GM12878 (cell line): ENCODE measurements at regions not wholly inside any gene's neighbourhood (a gene's known extent, or its start where the extent isn't known, plus 50 kb on each side); places are given as distances from the start of the nearest gene placed in this dataset.

Source experiments
- ATAC-seq: fragments of 200-7000 bp; cut with Tn5 transposase; 3 replicates; pipeline ENCODE4 v1.9.1; 2020; ENCODE audit warnings: mild to moderate bottlenecking, moderate library complexity
- BruUV-seq: library from RNA; stranded (reverse); fragments of 400-500 nt; replicated peaks from 2 replicates; lab custom pipeline; 2021; lab: Mats Ljungman, UMichigan
- CTCF ChIA-PET: fragments of 300-600 bp; sonication (Branson Sonifier 250); formaldehyde crosslinking; extraction: SDS; loops from one replicate; lab custom pipeline; 2021; ENCODE audit warnings: inconsistent platforms; lab: Yijun Ruan, JAX
- POLR2A ChIA-PET: fragments of 350-600 bp; formaldehyde crosslinking; extraction: SDS; loops from one replicate; lab custom pipeline; 2021; ENCODE audit warnings: inconsistent platforms; lab: Charles Lee
- RAD21 ChIA-PET: fragments of 300-600 bp; sonication (Branson Sonifier 250); formaldehyde crosslinking; loops from one replicate; lab custom pipeline; 2023; ENCODE audit warnings: antibody characterized with exemption; ENCODE audit not compliant: unreplicated experiment; lab: Charles Lee
- SMC1A ChIA-PET: fragments of 300-600 bp; sonication (Branson Sonifier 250); formaldehyde crosslinking; loops from one replicate; lab custom pipeline; 2023; ENCODE audit not compliant: unreplicated experiment, uncharacterized antibody; lab: Charles Lee
- DNase-seq: peaks from one replicate; pipeline ENCODE4 v3.0.0-alpha.2; 2011; ENCODE audit warnings: low read depth, low spot score
- FAIRE-seq: peaks from 3 replicates; lab custom pipeline; 2011; peaks lifted over from hg19 to GRCh38; lab: Jason Lieb, UNC
- H2AFZ ChIP-seq: 2 replicates; pipeline ENCODE4 v1.6.0; 2011; ENCODE audit warnings: low read depth, low read length, control low read depth; ENCODE audit not compliant: control insufficient read depth
- H3K27ac ChIP-seq: 2 replicates; pipeline ENCODE4 v1.5.1; 2011; ENCODE audit warnings: control low read depth; ENCODE audit not compliant: control insufficient read depth, insufficient read depth
- H3K27me3 ChIP-seq, 2 experiments: replicated peaks in 1 of 2; 2 replicates each; pipeline versions ENCODE4 v1.6.0 to v1.6.1; 2011; ENCODE audit warnings: low read length in 1 of 2; ENCODE audit not compliant: control insufficient read depth in 2 of 2, insufficient read depth in 2 of 2
- H3K36me3 ChIP-seq, 2 experiments: 2 replicates each; pipeline ENCODE4 v1.5.1; 2011; ENCODE audit warnings: low read length in 1 of 2; ENCODE audit not compliant: control insufficient read depth in 2 of 2, insufficient read depth in 2 of 2
- H3K4me1 ChIP-seq: 2 replicates; pipeline ENCODE4 v1.6.1; 2011; ENCODE audit warnings: mild to moderate bottlenecking, low read length, moderate library complexity, mixed read lengths; ENCODE audit not compliant: control insufficient read depth, insufficient read depth
- H3K4me2 ChIP-seq: 2 replicates; pipeline ENCODE4 v1.6.0; 2011; ENCODE audit warnings: control low read depth; ENCODE audit not compliant: control insufficient read depth, insufficient read depth
- H3K4me3 ChIP-seq: fragments of 200-600 bp; sonication (generic); 2 replicates; pipeline ENCODE4 v1.5.1; 2016
- H3K79me2 ChIP-seq: 2 replicates; pipeline ENCODE4 v1.6.0; 2011; ENCODE audit warnings: low read length; ENCODE audit not compliant: control insufficient read depth, insufficient read depth
- H3K9ac ChIP-seq: 2 replicates; pipeline ENCODE4 v1.8.0; 2011; ENCODE audit warnings: low read length, control low read depth, mixed read lengths; ENCODE audit not compliant: control insufficient read depth, insufficient read depth
- H3K9me3 ChIP-seq: replicated peaks from 3 replicates; pipeline ENCODE4 v1.5.1; 2011; ENCODE audit warnings: mild to moderate bottlenecking, low read length; ENCODE audit not compliant: control insufficient read depth, insufficient read depth
- H4K20me1 ChIP-seq: 2 replicates; pipeline ENCODE4 v1.6.0; 2011; ENCODE audit not compliant: control insufficient read depth, insufficient read depth
- BCL3 ChIP-seq: IDR thresholded peaks from 2 replicates; pipeline ENCODE4 v1.6.1; 2011; ENCODE audit warnings: borderline replicate concordance, low read depth, mild to moderate bottlenecking, moderate library complexity, low read length; ENCODE audit not compliant: insufficient read depth, poor library complexity, severe bottlenecking
- CHD1 ChIP-seq: IDR thresholded peaks from 2 replicates; pipeline ENCODE4 v1.6.1; 2012; ENCODE audit warnings: low read depth, low read length, improper control_type of control experiment
- E2F8 ChIP-seq: fragments of 450-650 bp; IDR thresholded peaks from 2 replicates; pipeline ENCODE4 v1.6.1; 2018; ENCODE audit warnings: mild to moderate bottlenecking, low read depth, moderate library complexity; ENCODE audit not compliant: partially characterized antibody
- EP300 ChIP-seq, 2 experiments: fragments of 150-350 bp in 1 of 2; IDR thresholded peaks; 2 replicates each; pipeline ENCODE4 v1.6.1; 2011 to 2012; ENCODE audit warnings: low read depth in 2 of 2, low read length in 2 of 2, borderline replicate concordance in 1 of 2, improper control_type of control experiment in 1 of 2, inconsistent platforms in 1 of 2; ENCODE audit not compliant: control insufficient read depth in 1 of 2
- IKZF1 ChIP-seq: fragments of 450-650 bp; conservative IDR thresholded peaks from 2 replicates; pipeline ENCODE4 v1.6.1; 2017; ENCODE audit warnings: antibody characterized with exemption, mild to moderate bottlenecking
- KDM1A ChIP-seq: fragments of 200-600 bp; sonication (generic); IDR thresholded peaks from 2 replicates; pipeline ENCODE4 v1.6.1; 2016; ENCODE audit warnings: borderline replicate concordance
- PML ChIP-seq: IDR thresholded peaks from 2 replicates; pipeline ENCODE4 v1.6.1; 2012; ENCODE audit warnings: low read length, inconsistent platforms
- POLR2AphosphoS2 ChIP-seq: IDR thresholded peaks from 2 replicates; pipeline ENCODE4 v1.6.1; 2011; ENCODE audit warnings: low read depth, mild to moderate bottlenecking, low read length, improper control_type of control experiment, moderate library complexity
- SMAD5 ChIP-seq: IDR thresholded peaks from 2 replicates; pipeline ENCODE4 v1.6.1; 2016; ENCODE audit warnings: antibody characterized with exemption, low read depth
- ZZZ3 ChIP-seq: IDR thresholded peaks from 2 replicates; pipeline ENCODE4 v1.6.1; 2011; ENCODE audit warnings: low read depth; ENCODE audit not compliant: control insufficient read depth, insufficient read length
- WGBS: methylation state at CpG from one replicate; pipeline ENCODE4 v1.1.6; 2016; ENCODE audit warnings: low lambda C conversion rate; ENCODE audit not compliant: insufficient replicate concordance, insufficient coverage; ENCODE audit errors: missing lambda C conversion rate; 5-methylcytosine and 5-hydroxymethylcytosine counted together
- in situ Hi-C: fragments of 300-500 bp; cut with MboI; formaldehyde crosslinking; loops from 9 replicates; pipeline ENCODE4 v1.14.3; 2018; ENCODE audit warnings: mixed read lengths
- intact Hi-C: fragments of 100-400 bp; cut with micrococcal nuclease; formaldehyde crosslinking; loops from one replicate; pipeline ENCODE4 v1.14.2; 2022; ENCODE audit not compliant: unreplicated experiment
- TF ChIP-seq, protein P1 (sequence below): fragments of 450-650 bp; IDR thresholded peaks from 2 replicates; pipeline ENCODE4 v1.6.1; 2016; ENCODE audit warnings: mild to moderate bottlenecking
- TF ChIP-seq, protein P2 (sequence below): fragments of 450-650 bp; formaldehyde crosslinking; IDR thresholded peaks from 2 replicates; pipeline ENCODE4 v1.5.0; 2022; ENCODE audit warnings: mild to moderate bottlenecking, missing genetic modification characterization

- Histone ChIP-seq H3K79me2 (no peaks in the 10 kb centered on the region), H3K4me3 (no peak overlapping the region), H3K4me1 (no peaks in the 10 kb centered on the region), H2AFZ (no peak overlapping the region), H3K27me3 (no peaks in the 10 kb centered on the region), H3K9me3 (no peaks in the 10 kb centered on the region), H4K20me1 (no peaks in the 10 kb centered on the region), H3K36me3 (no peaks in the 10 kb centered on the region), H3K9ac (no peak overlapping the region), H3K27ac (no peak overlapping the region), H3K4me2 (no peak overlapping the region)
- SMC1A ChIA-PET, result no interaction called here
- DNase-seq (no peak), FAIRE-seq (no peak), ATAC-seq (no peak)
- 15% methylated on average over 4 of the region's 4 CpGs for WGBS
- RAD21 ChIA-PET, result no interaction called here
- BruUV-seq, result no TSS peak
- intact Hi-C loops, result no loop called here
- POLR2A ChIA-PET, result no interaction called here
- in situ Hi-C loops, result no loop called here
- CTCF ChIA-PET, result no interaction called here
- no peak for TF ChIP-seq CHD1
- TF ChIP-seq POLR2AphosphoS2, result no peak
- TF ChIP-seq KDM1A, result no peak
- TF ChIP-seq E2F8, result no peak
- TF ChIP-seq PML, result no peak
- TF ChIP-seq EP300 (IDR thresholded peaks at IDR 0.05; ENCODE audit: borderline replicate concordance in 1 of 2, control insufficient read depth in 1 of 2, low read depth in 2 of 2, low read length in 2 of 2), result no peak
- TF ChIP-seq, protein P1, sequence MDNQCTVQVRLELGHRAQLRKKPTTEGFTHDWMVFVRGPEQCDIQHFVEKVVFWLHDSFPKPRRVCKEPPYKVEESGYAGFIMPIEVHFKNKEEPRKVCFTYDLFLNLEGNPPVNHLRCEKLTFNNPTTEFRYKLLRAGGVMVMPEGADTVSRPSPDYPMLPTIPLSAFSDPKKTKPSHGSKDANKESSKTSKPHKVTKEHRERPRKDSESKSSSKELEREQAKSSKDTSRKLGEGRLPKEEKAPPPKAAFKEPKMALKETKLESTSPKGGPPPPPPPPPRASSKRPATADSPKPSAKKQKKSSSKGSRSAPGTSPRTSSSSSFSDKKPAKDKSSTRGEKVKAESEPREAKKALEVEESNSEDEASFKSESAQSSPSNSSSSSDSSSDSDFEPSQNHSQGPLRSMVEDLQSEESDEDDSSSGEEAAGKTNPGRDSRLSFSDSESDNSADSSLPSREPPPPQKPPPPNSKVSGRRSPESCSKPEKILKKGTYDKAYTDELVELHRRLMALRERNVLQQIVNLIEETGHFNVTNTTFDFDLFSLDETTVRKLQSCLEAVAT, result no peak
- TF ChIP-seq IKZF1, result no peak
- TF ChIP-seq SMAD5, result no peak
- no peak for TF ChIP-seq BCL3
- TF ChIP-seq, protein P2, sequence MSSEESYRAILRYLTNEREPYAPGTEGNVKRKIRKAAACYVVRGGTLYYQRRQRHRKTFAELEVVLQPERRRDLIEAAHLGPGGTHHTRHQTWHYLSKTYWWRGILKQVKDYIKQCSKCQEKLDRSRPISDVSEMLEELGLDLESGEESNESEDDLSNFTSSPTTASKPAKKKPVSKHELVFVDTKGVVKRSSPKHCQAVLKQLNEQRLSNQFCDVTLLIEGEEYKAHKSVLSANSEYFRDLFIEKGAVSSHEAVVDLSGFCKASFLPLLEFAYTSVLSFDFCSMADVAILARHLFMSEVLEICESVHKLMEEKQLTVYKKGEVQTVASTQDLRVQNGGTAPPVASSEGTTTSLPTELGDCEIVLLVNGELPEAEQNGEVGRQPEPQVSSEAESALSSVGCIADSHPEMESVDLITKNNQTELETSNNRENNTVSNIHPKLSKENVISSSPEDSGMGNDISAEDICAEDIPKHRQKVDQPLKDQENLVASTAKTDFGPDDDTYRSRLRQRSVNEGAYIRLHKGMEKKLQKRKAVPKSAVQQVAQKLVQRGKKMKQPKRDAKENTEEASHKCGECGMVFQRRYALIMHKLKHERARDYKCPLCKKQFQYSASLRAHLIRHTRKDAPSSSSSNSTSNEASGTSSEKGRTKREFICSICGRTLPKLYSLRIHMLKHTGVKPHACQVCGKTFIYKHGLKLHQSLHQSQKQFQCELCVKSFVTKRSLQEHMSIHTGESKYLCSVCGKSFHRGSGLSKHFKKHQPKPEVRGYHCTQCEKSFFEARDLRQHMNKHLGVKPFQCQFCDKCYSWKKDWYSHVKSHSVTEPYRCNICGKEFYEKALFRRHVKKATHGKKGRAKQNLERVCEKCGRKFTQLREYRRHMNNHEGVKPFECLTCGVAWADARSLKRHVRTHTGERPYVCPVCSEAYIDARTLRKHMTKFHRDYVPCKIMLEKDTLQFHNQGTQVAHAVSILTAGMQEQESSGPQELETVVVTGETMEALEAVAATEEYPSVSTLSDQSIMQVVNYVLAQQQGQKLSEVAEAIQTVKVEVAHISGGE (CRISPR knock-in tag), result no peak
- no peak for TF ChIP-seq ZZZ3
These were observed 244.2 kb upstream of the POM121L12 start for GRCh38 chr7:52791176-52791700.
